Germinal center (tissue), 1 donor: ENCODE measurements at regions not wholly inside any gene's neighbourhood (a gene's known extent, or its start where the extent isn't known, plus 50 kb on each side); places are given as distances from the start of the nearest gene placed in this dataset.

ENCODE experiments used
- DNase-seq: peaks from one replicate; pipeline ENCODE4 v3.0.0; 2012; ENCODE audit warnings: mixed read lengths, low spot score

GRCh38 chr20:40320517-40321011, 368.5 kb downstream of the MAFB start:
- no peak for DNase-seq

GRCh38 chr20:40319741-40320516, 369.1 kb downstream of the MAFB start:
- no peak for DNase-seq

- no peak for DNase-seq
Measured at GRCh38 chr20:40319056-40319455, 370.0 kb downstream of the MAFB start.

GRCh38 chr20:40317156-40317790, 371.8 kb downstream of the MAFB start:
- DNase-seq: no peak

DNA sequence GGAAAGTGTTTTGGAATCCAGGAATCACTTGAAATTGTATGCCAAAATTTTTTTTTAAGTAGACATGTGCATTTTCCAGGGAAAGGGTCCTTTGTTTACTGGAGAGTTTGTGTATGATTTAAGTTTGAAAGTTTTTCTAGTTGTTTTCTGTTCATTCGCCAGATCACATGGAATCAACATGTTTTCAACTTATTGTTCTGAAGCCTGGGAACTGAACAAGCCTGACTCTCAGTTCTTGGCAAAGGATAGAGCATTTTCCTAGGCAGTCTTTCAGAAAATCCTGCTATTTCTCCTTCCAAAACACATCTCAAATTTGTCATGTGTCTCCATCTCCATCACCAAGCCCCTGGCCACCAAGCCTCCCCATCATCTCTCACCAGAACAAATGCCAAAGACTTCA, 374.8 kb downstream of the MAFB start:
- DNase-seq: no peak

DNA sequence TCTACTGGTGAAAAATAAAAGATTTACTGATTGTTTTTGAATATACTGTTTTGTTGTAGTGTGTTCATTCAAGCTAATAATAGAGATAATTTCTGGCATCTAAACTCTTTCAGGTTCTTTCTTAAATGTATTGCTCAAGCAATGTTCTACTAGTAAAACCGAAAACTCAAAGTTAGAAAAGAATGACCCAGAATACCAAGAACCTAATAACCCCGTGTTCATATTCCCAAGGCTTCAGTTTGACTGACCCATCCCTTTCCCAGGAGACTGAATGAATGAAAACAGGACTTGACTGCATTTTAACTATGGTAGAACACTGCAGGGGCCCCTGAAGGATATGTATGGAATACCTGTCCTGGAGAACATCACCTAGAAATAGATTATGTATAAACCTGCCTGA, 375.3 kb downstream of the MAFB start:
- DNase-seq: no peak

- DNase-seq: no peak
Measured at GRCh38 chr20:40309731-40310130, 379.3 kb downstream of the MAFB start.

DNA sequence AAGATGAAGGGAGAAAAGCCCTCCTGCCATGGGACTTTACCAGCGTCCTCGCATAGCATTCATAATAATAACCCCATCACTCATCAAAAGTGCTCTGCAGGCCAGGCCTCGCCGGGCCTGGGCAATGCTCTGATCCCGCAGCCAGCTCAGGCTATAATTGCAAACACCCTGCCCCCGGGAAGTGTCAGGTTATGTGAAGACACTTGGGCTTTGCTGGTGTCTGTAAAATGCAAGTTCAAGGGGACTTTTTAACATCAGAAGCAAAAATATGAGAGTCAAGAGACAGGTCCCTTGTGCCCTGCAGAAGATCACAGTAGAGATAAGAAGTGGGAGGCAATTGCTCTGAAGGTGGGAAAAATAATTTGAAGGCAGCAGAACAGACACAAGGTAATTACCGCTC, 381.0 kb downstream of the MAFB start:
- no peak for DNase-seq

DNA sequence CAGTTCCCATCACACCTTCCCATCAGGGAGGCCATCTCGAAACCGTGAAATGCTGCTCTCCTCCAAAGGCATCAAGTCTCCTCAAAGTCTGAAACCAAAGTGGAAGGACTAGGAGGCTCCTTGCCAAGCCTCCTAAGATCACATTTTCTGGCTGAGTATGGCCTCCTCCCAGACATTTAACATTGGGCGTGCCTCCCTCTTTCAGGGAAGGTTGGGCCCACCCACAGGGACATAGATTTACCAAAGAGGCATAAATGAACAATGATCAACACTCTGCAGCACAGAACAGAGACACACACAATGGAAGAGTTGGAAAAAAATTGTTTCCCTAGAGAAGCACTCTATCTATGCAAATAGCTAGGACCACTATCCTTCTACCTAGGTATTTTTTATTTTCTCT, 381.8 kb downstream of the MAFB start:
- no peak for DNase-seq

- no peak for DNase-seq
Measured at GRCh38 chr20:40305303-40305702, 383.7 kb downstream of the MAFB start.

- DNase-seq: no peak
Measured at GRCh38 chr20:40304119-40304613, 384.9 kb downstream of the MAFB start.

DNA sequence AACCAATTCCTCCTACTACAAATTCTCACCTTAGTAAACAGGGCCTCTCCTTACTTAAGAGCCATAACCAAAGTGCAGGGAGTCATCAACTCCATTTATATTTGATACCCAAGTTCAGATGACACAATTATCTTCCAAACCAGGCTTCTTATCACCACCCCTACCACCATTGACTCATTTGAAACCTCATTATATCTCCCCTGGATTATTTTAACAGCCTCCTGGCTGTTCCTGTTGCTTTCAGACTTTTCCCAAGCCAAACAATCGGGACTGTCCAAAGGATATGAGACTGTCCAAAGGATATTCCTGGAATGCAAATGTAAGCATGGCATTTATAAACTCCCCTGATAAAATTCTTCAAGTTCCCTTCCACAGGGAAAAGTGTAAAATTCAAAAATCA, 394.3 kb downstream of the MAFB start:
- no peak for DNase-seq

GRCh38 chr20:40294175-40294574, 394.9 kb downstream of the MAFB start:
- DNase-seq: no peak

DNA sequence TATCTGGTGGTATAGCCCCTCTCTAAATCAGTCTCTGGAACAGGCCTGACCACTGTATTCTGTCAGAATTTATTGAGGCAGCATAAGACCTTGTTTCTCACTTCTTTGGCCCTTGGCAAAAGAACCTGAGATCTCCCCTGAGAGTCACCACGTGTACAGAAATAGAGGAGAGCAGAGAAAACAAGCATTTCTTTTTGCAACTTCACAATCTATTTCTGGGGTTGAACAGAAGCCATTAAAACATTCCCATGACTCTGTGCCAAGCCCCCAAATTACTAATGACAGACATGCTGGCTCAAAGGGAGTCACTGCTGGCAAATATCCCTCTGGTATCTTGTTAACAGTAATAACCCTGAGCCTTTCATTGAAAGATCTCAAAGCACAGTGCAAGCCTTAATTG, 395.3 kb downstream of the MAFB start:
- DNase-seq: no peak

GRCh38 chr20:40291493-40292135, 397.4 kb downstream of the MAFB start:
- DNase-seq: no peak

DNA sequence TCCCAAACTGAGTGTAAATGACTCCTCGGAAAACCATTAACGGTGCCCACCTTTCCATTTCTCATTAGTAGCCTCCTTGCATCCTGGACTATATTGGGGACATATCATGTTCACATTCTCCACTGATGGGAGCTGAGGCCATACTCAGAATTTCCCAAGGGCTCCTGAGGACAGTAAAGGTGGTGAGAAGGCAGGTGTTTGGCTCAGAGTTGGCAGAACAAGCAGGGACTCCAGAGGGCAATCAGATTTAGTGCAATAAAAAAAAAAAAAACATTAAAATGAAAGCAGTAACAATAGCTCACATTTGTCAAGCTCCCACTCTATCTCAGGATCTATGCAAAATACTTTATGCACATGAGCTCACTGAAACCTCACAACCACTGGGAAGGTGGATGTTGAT, 401.4 kb downstream of the MAFB start:
- DNase-seq: no peak

- DNase-seq: no peak
Measured at GRCh38 chr20:40286975-40287531, 402.0 kb downstream of the MAFB start.

- no peak for DNase-seq
Measured at GRCh38 chr20:40284611-40285010, 404.4 kb downstream of the MAFB start.

DNA sequence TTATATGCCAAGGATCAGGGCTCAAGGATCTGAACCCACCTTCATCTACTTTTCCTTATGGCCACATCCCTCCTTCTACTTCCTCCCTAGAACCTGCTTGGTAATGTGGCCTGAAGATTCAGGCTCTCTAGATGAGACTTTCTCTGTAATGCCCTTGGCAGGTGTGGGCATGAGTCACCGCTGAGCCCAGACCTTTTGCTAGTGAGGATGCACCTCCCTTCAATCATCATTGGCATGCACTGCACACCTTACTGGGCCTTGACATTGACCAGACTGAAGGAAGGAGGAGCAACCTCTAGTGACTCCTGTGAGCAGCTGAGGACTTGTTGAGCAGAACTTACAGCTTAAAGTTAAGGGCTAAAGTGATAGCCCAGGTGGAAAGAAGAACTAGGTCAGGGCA, 405.3 kb downstream of the MAFB start:
- no peak for DNase-seq

GRCh38 chr20:40282941-40283340, 406.1 kb downstream of the MAFB start:
- no peak for DNase-seq

GRCh38 chr20:40282541-40282940, 406.5 kb downstream of the MAFB start:
- no peak for DNase-seq

GRCh38 chr20:40280616-40281015, 408.4 kb downstream of the MAFB start:
- DNase-seq: no peak

DNA sequence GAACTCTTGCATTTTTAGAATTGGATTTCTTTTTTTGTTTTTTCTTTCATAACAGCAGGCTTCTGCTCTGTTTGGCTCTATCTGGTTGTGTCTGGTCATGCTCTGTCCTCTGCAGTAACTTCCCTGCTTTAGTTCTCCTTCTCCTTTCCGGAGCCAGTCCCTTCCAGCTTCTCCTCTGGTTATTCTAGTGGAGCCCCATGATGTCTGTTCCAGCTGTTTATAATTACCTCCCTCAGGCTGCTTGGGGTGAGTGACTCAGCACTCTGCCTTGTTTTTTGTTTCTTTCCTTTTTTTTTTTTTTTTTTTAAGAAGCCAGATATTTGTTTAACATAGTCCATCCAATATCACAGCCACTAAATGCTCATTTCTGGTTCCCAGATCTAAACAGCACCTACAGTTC, 409.6 kb downstream of the MAFB start:
- no peak for DNase-seq
